Amniotic epithelial cell (primary cell): ENCODE measurements at regions not wholly inside any gene's neighbourhood (a gene's known extent, or its start where the extent isn't known, plus 50 kb on each side); places are given as distances from the start of the nearest gene placed in this dataset.

Experiments
- DNase-seq: peaks from one replicate; pipeline ENCODE4 v3.0.0-alpha.2; 2010; ENCODE audit warnings: low read depth

GRCh38 chr12:43097471-43097870, 454.5 kb downstream of the ADAMTS20 start:
- DNase-seq: no peak

- DNase-seq: no peak
Measured at GRCh38 chr12:43095669-43096280, 456.2 kb downstream of the ADAMTS20 start.

- DNase-seq: peak; percentile 8
Measured at GRCh38 chr12:43094886-43095575, 457.0 kb downstream of the ADAMTS20 start.

- DNase-seq: no peak
Measured at GRCh38 chr12:43090981-43091380, 461.0 kb downstream of the ADAMTS20 start.

GRCh38 chr12:43087195-43088091, 464.6 kb downstream of the ADAMTS20 start:
- DNase-seq: no peak

- DNase-seq: no peak
Measured at GRCh38 chr12:43079476-43079875, 472.5 kb downstream of the ADAMTS20 start.

GRCh38 chr12:43078976-43079375, 473.0 kb downstream of the ADAMTS20 start:
- no peak for DNase-seq

GRCh38 chr12:43072431-43072830, 479.6 kb downstream of the ADAMTS20 start:
- no peak for DNase-seq

- peak; percentile 68 for DNase-seq
Measured at GRCh38 chr12:43069768-43070221, 480.2 kb upstream of the PRICKLE1 start.

GRCh38 chr12:43066471-43066870, 476.9 kb upstream of the PRICKLE1 start:
- DNase-seq: no peak

GRCh38 chr12:43063650-43064049, 474.1 kb upstream of the PRICKLE1 start:
- peak; percentile 25 for DNase-seq

GRCh38 chr12:43062201-43062895, 472.8 kb upstream of the PRICKLE1 start:
- peak; percentile 5 for DNase-seq

- no peak for DNase-seq
Measured at GRCh38 chr12:43060742-43061141, 471.2 kb upstream of the PRICKLE1 start.

GRCh38 chr12:43058616-43059015, 469.1 kb upstream of the PRICKLE1 start:
- no peak for DNase-seq

- DNase-seq: peak; percentile 54
Measured at GRCh38 chr12:43057566-43057965, 468.0 kb upstream of the PRICKLE1 start.

GRCh38 chr12:43054085-43054484, 464.5 kb upstream of the PRICKLE1 start:
- DNase-seq: no peak

- DNase-seq: no peak
Measured at GRCh38 chr12:43052441-43052840, 462.9 kb upstream of the PRICKLE1 start.

GRCh38 chr12:43044241-43044640, 454.7 kb upstream of the PRICKLE1 start:
- DNase-seq: peak; percentile 69

- DNase-seq: no peak
Measured at GRCh38 chr12:43038991-43039390, 449.4 kb upstream of the PRICKLE1 start.

- DNase-seq: no peak
Measured at GRCh38 chr12:43029971-43030370, 440.4 kb upstream of the PRICKLE1 start.

GRCh38 chr12:43028826-43029225, 439.3 kb upstream of the PRICKLE1 start:
- no peak for DNase-seq

- peak; percentile 24 for DNase-seq
Measured at GRCh38 chr12:43022838-43023237, 433.3 kb upstream of the PRICKLE1 start.
